SJCRH30 (cell line): ENCODE measurements at regions not wholly inside any gene's neighbourhood (a gene's known extent, or its start where the extent isn't known, plus 50 kb on each side); places are given as distances from the start of the nearest gene placed in this dataset.

Experiments
- DNase-seq, 2 experiments: peaks; one replicate each; pipeline ENCODE4 v3.0.0-alpha.2; 2015 to 2020
- H3K27ac ChIP-seq: fragments of 250-450 bp; sonication (Bioruptor Pico); 2 replicates; pipeline ENCODE4 v1.5.1; 2020; ENCODE audit warnings: mild to moderate bottlenecking, moderate library complexity
- H3K27me3 ChIP-seq: fragments of 250-450 bp; sonication (Bioruptor Pico); 2 replicates; pipeline ENCODE4 v1.5.1; 2020; ENCODE audit warnings: mild to moderate bottlenecking, moderate library complexity
- H3K36me3 ChIP-seq: fragments of 250-450 bp; sonication (Bioruptor Pico); 2 replicates; pipeline ENCODE4 v1.5.1; 2020; ENCODE audit warnings: mild to moderate bottlenecking, moderate library complexity
- H3K4me1 ChIP-seq: fragments of 250-450 bp; sonication (Bioruptor Pico); 2 replicates; pipeline ENCODE4 v1.5.1; 2020; ENCODE audit warnings: mild to moderate bottlenecking, moderate library complexity
- H3K4me3 ChIP-seq: fragments of 250-450 bp; sonication (Bioruptor Pico); 2 replicates; pipeline ENCODE4 v1.5.1; 2020; ENCODE audit warnings: mild to moderate bottlenecking, moderate library complexity
- H3K9me3 ChIP-seq: fragments of 250-450 bp; sonication (Bioruptor Pico); replicated peaks from 2 replicates; pipeline ENCODE4 v1.5.1; 2020; ENCODE audit warnings: mild to moderate bottlenecking, moderate library complexity

GRCh38 chr9:90044710-90045151, 439.9 kb downstream of the GADD45G start:
- Histone ChIP-seq H3K36me3 (no peaks in the 10 kb centered on the region), H3K27ac (no peak overlapping the region), H3K4me3 (no peak overlapping the region), H3K4me1 (peaks cover 6% of the 10 kb centered on the region), H3K27me3 (no peaks in the 10 kb centered on the region), H3K9me3 (0 out of 2 replicates have a peak, but pooled peaks cover 3% of the 10 kb centered on the region)
- peak; percentile 46 to 61 for DNase-seq

- no peaks in the 10 kb centered on the region for H3K36me3 ChIP-seq
- H3K4me3 ChIP-seq, result no peak overlapping the region
- H3K27me3 ChIP-seq, result no peaks in the 10 kb centered on the region
- no peak overlapping the region for H3K27ac ChIP-seq
- H3K9me3 ChIP-seq, result 0 out of 2 replicates have a peak, but pooled peaks cover 3% of the 10 kb centered on the region
- peaks cover 6% of the 10 kb centered on the region for H3K4me1 ChIP-seq
- no peak for DNase-seq
Observed at GRCh38 chr9:90046317-90046861, 441.6 kb downstream of the GADD45G start.

GRCh38 chr9:90047828-90048227, 443.0 kb downstream of the GADD45G start:
- peaks cover 6% of the 10 kb centered on the region for H3K4me1 ChIP-seq
- no peak overlapping the region for H3K27ac ChIP-seq
- DNase-seq, result no peak
- no peaks in the 10 kb centered on the region for H3K36me3 ChIP-seq
- H3K9me3 ChIP-seq, result 0 out of 2 replicates have a peak, but pooled peaks cover 3% of the 10 kb centered on the region
- H3K27me3 ChIP-seq, result no peaks in the 10 kb centered on the region
- H3K4me3 ChIP-seq, result no peak overlapping the region

- no peaks in the 10 kb centered on the region for H3K27me3 ChIP-seq
- no peak overlapping the region for H3K27ac ChIP-seq
Observed at GRCh38 chr9:90052366-90052765, 447.6 kb downstream of the GADD45G start.

GRCh38 chr9:90053027-90053426, 448.2 kb downstream of the GADD45G start:
- H3K27ac ChIP-seq, result no peak overlapping the region
- H3K4me3 ChIP-seq, result no peak overlapping the region
- DNase-seq, result peak; percentile 33 to 55
- H3K36me3 ChIP-seq, result no peaks in the 10 kb centered on the region
- H3K9me3 ChIP-seq, result 0 out of 2 replicates have a peak, but pooled peaks cover 3% of the 10 kb centered on the region
- H3K4me1 ChIP-seq, result no peaks in the 10 kb centered on the region
- no peaks in the 10 kb centered on the region for H3K27me3 ChIP-seq

More at GRCh38 chr9:90052366-90052765, 447.6 kb downstream of the GADD45G start:
- DNase-seq, result no peak
- Histone ChIP-seq H3K4me3 (no peak overlapping the region), H3K9me3 (0 out of 2 replicates have a peak, but pooled peaks cover 3% of the 10 kb centered on the region), H3K4me1 (no peaks in the 10 kb centered on the region), H3K36me3 (no peaks in the 10 kb centered on the region)

GRCh38 chr9:90054810-90055209, 450.0 kb downstream of the GADD45G start:
- Histone ChIP-seq H3K36me3 (no peaks in the 10 kb centered on the region), H3K27me3 (no peaks in the 10 kb centered on the region), H3K9me3 (no peaks in the 10 kb centered on the region), H3K4me1 (no peaks in the 10 kb centered on the region), H3K4me3 (no peak overlapping the region), H3K27ac (no peak overlapping the region)
- no peak for DNase-seq

- Histone ChIP-seq H3K4me1 (no peaks in the 10 kb centered on the region), H3K27me3 (no peaks in the 10 kb centered on the region), H3K4me3 (no peak overlapping the region), H3K9me3 (no peaks in the 10 kb centered on the region), H3K27ac (no peak overlapping the region), H3K36me3 (no peaks in the 10 kb centered on the region)
- no peak for DNase-seq
Observed at GRCh38 chr9:90055226-90055625, 450.4 kb downstream of the GADD45G start.

GRCh38 chr9:90057361-90057760, 452.5 kb downstream of the GADD45G start:
- Histone ChIP-seq H3K4me1 (no peaks in the 10 kb centered on the region), H3K36me3 (no peaks in the 10 kb centered on the region), H3K27ac (no peak overlapping the region), H3K27me3 (no peaks in the 10 kb centered on the region), H3K4me3 (no peak overlapping the region), H3K9me3 (no peaks in the 10 kb centered on the region)
- DNase-seq, result no peak

GRCh38 chr9:90058182-90058763, 453.5 kb downstream of the GADD45G start:
- DNase-seq, result no peak
- Histone ChIP-seq H3K4me3 (no peak overlapping the region), H3K27me3 (no peaks in the 10 kb centered on the region), H3K4me1 (no peaks in the 10 kb centered on the region), H3K36me3 (no peaks in the 10 kb centered on the region), H3K9me3 (no peaks in the 10 kb centered on the region), H3K27ac (no peak overlapping the region)

- DNase-seq, result no peak
- H3K36me3 ChIP-seq, result no peaks in the 10 kb centered on the region
Observed at GRCh38 chr9:90059436-90059835, 454.6 kb downstream of the GADD45G start.

GRCh38 chr9:90060256-90060655, 455.4 kb downstream of the GADD45G start:
- H3K27ac ChIP-seq, result no peak overlapping the region
- no peaks in the 10 kb centered on the region for H3K9me3 ChIP-seq
- H3K4me1 ChIP-seq, result no peaks in the 10 kb centered on the region
- no peaks in the 10 kb centered on the region for H3K36me3 ChIP-seq
- DNase-seq, result no peak
- no peak overlapping the region for H3K4me3 ChIP-seq
- no peaks in the 10 kb centered on the region for H3K27me3 ChIP-seq

More at GRCh38 chr9:90059436-90059835, 454.6 kb downstream of the GADD45G start:
- H3K4me3 ChIP-seq, result no peak overlapping the region
- no peaks in the 10 kb centered on the region for H3K27me3 ChIP-seq
- no peaks in the 10 kb centered on the region for H3K9me3 ChIP-seq
- no peaks in the 10 kb centered on the region for H3K4me1 ChIP-seq
- H3K27ac ChIP-seq, result no peak overlapping the region

GRCh38 chr9:90061187-90061586, 456.4 kb downstream of the GADD45G start:
- Histone ChIP-seq H3K9me3 (no peaks in the 10 kb centered on the region), H3K4me1 (no peaks in the 10 kb centered on the region), H3K27me3 (no peaks in the 10 kb centered on the region), H3K36me3 (no peaks in the 10 kb centered on the region), H3K27ac (no peak overlapping the region), H3K4me3 (no peak overlapping the region)
- DNase-seq, result no peak

- Histone ChIP-seq H3K36me3 (peaks cover 5% of the 10 kb centered on the region; the same call in 1 of the 2 replicates), H3K9me3 (no peaks in the 10 kb centered on the region), H3K4me1 (no peaks in the 10 kb centered on the region), H3K27me3 (no peaks in the 10 kb centered on the region; the same call in 1 of the 2 replicates), H3K4me3 (no peak overlapping the region), H3K27ac (no peak overlapping the region)
- DNase-seq, result no peak
Observed at GRCh38 chr9:90062982-90063381, 458.2 kb downstream of the GADD45G start.

- Histone ChIP-seq H3K36me3 (peaks cover 5% of the 10 kb centered on the region; the same call in 1 of the 2 replicates), H3K27me3 (peaks cover 3% of the 10 kb centered on the region; the same call in 1 of the 2 replicates), H3K27ac (no peak overlapping the region), H3K4me1 (no peaks in the 10 kb centered on the region), H3K9me3 (no peaks in the 10 kb centered on the region), H3K4me3 (no peak overlapping the region)
- no peak for DNase-seq
Observed at GRCh38 chr9:90064248-90064647, 459.4 kb downstream of the GADD45G start.

GRCh38 chr9:90064971-90065370, 460.2 kb downstream of the GADD45G start:
- Histone ChIP-seq H3K4me3 (no peak overlapping the region), H3K9me3 (no peaks in the 10 kb centered on the region), H3K27me3 (peaks cover 3% of the 10 kb centered on the region; the same call in 1 of the 2 replicates), H3K36me3 (peaks cover 5% of the 10 kb centered on the region; the same call in 1 of the 2 replicates), H3K4me1 (no peaks in the 10 kb centered on the region), H3K27ac (no peak overlapping the region)
- no peak for DNase-seq
